GM12891 (cell line): ENCODE measurements at regions not wholly inside any gene's neighbourhood (a gene's known extent, or its start where the extent isn't known, plus 50 kb on each side); places are given as distances from the start of the nearest gene placed in this dataset.

Experiments used
- POLR2A ChIP-seq: IDR thresholded peaks from 2 replicates; pipeline ENCODE4 v1.6.1; 2011; ENCODE audit warnings: low read depth, low read length, control low read depth
- POLR2AphosphoS5 ChIP-seq: IDR thresholded peaks from 2 replicates; pipeline ENCODE4 v1.6.1; 2011; ENCODE audit warnings: low read depth, low read length, control low read depth

- no peak for TF ChIP-seq POLR2A
- no peak for TF ChIP-seq POLR2AphosphoS5
Measured at GRCh38 chr1:201647722-201648065, 108.8 kb downstream of the NAV1 start.
